HG03064 (cell line): ENCODE measurements at regions not wholly inside any gene's neighbourhood (a gene's known extent, or its start where the extent isn't known, plus 50 kb on each side); places are given as distances from the start of the nearest gene placed in this dataset.

ENCODE experiments used
- ATAC-seq: cut with Tn5 transposase; IDR thresholded peaks from one replicate; pipeline ENCODE4 v1.9.1; 2021; ENCODE audit warnings: low read depth; ENCODE audit not compliant: unreplicated experiment

GRCh38 chr6:24987446-24988115 is 51.8 kb upstream of the RIPOR2 start:
- ATAC-seq = no peak

DNA sequence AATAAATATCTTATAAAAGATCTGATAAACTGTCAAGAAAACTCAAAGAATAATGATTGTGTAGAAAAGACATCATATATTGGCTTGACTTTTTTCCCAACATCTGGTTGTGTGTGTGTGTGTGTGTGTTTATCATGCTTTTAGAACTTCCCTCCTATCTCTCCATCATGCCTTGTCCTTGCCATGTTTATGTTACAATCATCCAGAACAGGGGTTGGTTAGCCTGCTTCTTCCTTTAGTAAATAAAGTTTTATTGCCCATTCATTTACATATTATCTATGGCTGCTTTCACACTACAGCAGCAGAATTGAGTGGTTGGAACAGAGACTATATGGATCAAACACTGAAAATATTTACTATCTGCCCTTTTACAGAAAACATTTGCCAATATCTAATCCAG is 52.8 kb upstream of the RIPOR2 start:
- no peak for ATAC-seq

GRCh38 chr6:24990236-24990845 is 54.6 kb upstream of the RIPOR2 start:
- no peak for ATAC-seq

- no peak for ATAC-seq
These were observed 55.4 kb upstream of the RIPOR2 start for GRCh38 chr6:24990944-24991809.

DNA sequence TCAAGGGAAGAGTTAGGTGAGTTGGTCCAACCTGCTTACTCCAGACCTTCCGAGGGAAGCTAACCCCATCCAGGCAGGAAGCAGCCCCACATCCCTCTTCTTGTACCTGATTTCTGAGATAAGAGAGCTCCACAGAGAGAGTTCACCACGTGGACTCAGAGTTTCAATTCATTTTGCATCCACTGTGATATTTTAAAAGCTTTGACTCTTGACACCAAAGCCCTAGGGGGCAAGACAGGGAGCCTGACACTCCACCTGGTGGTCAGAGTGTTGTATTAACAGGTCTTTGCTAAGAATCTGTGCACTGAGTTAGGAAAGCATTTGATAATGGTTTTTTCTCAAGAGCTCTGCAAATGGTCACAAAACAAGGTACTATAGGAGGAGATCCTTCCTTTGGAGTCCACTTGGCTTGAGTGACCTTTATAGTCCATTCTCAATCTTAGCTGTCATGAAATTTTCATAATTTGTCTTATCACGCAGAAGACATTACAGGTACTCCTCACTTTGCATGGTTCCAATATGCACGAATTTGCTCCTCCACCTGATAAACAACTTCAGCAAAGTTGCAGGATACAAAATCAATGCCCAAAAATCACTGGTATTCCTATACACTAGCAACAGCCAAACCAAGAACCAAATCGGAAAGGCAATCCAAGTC is 56.2 kb upstream of the RIPOR2 start:
- ATAC-seq = peak; percentile 61

- no peak for ATAC-seq
These were observed 59.1 kb upstream of the RIPOR2 start for GRCh38 chr6:24994812-24995211.

- no peak for ATAC-seq
These were observed 59.5 kb upstream of the RIPOR2 start for GRCh38 chr6:24995270-24995669.

DNA sequence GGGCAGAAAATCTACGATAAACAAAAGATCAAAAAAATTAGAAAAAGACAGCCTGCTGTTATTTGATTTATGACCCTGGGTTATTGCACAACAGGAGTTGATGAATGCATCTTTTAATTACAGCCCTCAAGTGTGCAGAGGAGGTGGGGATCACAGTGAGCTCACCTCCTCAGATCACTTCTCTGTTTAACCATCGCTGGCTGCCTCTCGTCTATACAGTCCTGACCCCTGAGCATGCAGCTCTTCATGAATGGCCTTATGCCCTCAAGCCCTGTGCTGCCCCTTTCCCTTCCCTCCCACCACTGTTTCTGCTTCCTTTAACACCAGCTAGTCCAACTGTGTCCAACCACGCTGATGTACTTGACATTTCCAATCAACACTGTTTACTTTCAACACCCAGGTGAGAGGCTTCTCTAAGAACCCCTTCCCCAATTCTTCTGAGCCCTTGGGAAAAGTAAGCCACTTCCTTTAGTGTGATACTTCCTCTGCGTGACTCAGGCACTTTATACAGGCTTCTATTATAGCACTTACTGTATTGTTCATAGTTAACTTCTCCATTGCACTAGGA is 60.6 kb upstream of the RIPOR2 start:
- ATAC-seq = no peak

DNA sequence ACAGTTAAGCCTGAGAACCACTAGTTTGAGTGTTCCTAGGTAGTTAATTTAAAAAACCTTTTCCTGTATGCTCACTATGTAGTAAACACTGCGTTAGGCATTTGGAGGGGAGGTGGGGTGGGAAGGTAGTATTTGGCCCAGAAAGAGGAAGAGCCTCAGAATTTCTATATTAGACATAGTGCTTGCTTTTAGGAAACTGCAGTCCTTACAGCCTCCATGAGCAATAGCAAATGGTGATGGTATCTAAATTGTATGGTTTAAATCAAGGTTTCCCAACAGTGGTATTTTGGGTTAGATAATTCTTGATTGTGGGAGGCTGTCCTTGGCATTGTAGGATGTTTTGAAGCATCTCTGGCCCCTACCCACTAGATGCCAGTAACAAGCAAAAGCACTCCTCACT is 61.5 kb upstream of the RIPOR2 start:
- no peak for ATAC-seq

- ATAC-seq = no peak
These were observed 62.1 kb upstream of the RIPOR2 start for GRCh38 chr6:24997905-24998304.

- no peak for ATAC-seq
These were observed 66.7 kb upstream of the RIPOR2 start for GRCh38 chr6:25002326-25003091.

DNA sequence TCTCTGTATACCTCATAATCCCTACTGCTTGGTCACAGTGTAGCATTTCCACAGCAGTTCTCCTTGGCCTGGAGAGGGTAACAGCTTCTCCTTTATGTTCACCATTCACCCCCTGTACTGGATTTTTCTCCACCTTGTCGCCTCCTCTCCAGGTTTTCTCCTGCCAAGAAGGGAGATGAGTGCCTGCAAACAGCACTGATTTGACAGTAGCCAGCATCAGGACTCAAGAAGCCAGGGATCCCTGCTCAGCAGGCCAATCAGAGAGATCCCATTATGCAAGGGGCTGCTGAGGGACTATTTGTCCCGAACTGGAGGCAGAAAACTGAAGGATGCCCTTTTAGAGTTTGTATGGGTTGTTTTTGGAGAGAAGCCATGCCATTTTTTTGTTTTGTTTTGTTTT is 68.6 kb upstream of the RIPOR2 start:
- no peak for ATAC-seq

DNA sequence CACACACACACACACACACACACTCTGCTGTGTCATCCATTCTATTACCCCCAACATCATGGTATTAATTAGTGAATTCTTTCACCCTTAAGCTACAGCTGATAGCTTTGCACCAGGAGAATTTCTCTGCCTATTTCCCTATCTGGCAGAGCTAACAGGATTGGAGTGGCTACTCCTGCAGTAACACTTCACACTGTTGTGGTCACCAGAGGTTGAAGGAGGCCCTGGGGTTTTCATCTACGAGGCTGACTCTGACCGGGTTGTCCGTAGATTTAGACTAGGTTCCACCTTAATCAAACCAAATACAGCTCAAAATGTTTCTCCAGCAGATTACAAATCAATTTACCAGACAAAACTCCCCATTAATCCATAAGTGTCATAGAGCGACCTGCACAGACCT is 69.2 kb upstream of the RIPOR2 start:
- ATAC-seq = no peak

DNA sequence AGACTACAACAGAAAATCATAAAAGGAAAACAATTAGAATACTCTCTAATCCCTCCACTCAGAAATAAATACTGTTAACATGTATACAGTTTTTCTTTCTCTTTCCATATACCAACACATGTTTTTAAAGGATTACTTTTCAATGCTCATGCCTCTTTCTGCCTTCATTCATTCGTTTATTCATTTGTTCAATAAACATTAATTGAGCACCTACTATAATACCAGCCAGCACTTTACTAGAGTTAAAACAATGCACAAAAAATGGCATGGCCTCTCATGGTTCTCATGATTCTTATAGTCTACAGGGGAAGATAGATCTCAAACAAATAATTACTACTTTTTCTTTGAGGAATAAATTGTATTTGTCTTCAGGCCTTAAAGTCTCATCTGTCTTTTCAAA is 70.3 kb upstream of the RIPOR2 start:
- no peak for ATAC-seq

DNA sequence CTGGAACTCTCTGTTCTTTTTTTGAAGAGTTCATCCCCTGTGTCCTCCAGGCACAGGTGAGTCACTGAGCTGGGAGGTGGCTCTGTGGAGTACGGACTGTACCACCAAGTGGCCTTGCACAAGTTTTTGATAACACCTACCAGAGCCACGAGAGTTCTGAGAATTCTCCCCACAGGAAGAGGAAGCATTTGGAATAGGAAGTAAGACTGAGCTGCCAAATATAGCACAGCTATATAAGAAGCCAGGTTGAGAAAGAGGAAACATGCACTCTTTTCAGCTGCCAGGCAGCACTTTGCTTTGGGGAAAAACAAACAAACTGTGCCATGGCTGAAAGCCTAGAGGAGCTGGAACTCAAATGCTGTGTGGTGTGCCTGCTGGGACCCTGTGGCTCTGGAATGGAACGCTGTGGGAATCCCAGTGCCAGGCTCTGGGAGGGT is 70.8 kb upstream of the RIPOR2 start:
- ATAC-seq = no peak

DNA sequence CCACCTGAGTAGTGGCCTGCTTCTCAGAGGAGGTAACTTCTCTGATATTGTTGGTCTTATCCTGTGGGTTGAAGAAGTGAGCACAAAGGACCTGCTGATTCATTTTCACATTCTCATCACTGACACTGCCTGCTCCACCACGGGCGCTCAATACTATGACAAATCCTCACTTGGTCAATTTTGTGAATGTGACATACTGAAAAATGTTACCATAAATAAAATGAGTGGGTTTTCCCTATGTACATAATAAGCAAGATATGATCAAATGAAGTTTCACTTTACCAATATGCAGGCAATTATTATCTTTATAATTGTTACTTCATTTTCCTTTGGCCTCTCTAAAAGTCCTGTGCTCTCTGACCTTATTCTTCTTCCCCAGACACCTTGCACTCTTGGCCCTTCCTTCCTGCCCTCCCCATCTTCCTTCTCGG is 71.5 kb upstream of the RIPOR2 start:
- ATAC-seq = no peak

DNA sequence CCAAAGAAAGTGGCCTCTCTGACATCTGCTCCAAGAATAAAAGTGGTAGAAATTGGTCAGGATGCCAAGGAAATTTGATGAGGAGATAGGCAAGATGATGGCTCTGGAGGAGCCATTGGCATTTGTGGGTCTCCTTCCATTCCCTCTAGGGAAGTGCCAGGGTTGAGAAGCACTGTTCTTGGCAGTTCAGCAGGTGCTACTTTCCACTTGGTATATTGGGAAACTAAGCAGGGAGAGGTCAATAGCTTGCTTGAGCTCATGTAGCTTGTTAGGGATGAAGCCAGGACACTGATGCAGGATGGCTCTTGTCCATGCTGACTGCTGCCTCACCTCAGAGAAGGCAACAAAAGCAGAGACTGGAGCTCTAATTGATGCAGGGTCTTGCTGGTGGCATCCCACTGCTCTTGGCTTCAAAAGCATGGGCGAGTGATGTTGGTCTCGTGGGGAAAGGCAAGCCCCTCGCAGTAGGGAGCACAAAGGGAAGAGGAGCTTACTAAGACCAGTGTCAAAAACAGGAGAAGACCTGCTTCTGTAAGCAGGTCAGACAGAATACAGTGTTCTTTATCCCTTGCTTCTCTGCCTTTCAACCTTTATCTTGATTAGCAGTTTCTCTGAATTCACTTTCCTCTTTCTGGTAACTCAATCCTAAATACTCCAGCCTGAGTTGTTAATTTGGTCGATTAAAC is 73.1 kb upstream of the RIPOR2 start:
- no peak for ATAC-seq

GRCh38 chr6:25009393-25009710 is 73.6 kb upstream of the RIPOR2 start:
- no peak for ATAC-seq

DNA sequence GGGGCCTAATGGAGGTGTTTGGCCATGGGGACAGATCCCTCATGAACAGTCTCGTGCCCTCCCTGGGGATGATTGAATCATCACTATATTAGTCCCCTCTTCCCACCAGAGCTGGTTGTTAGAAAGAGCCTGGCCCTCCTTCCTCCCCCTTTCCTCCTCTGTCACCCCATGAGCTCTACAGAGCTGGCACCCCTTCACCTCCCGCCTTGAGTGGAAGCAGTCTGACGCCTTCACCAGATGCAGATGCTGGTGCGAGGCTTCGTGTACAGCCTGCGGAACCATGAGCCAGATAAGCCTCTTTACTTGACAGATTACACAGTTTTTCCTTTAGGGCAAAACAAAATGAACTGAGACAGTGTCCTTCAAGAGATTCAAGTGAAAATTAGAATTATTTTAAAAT is 74.4 kb upstream of the RIPOR2 start:
- no peak for ATAC-seq
